WTC11 (cell line): ENCODE measurements at regions not wholly inside any gene's neighbourhood (a gene's known extent, or its start where the extent isn't known, plus 50 kb on each side); places are given as distances from the start of the nearest gene placed in this dataset.

ENCODE experiments used
- ATAC-seq: fragments of 200-7000 bp; cut with Tn5 transposase; 2 replicates; pipeline ENCODE4 v1.10.0; 2021; ENCODE audit warnings: mild to moderate bottlenecking, moderate library complexity
- CTCF ChIA-PET: fragments of 300-600 bp; sonication (Branson Sonifier 250); formaldehyde crosslinking; loops from one replicate; lab custom pipeline; 2021; ENCODE audit warnings: antibody characterized with exemption; lab: Charles Lee
- POLR2A ChIA-PET: fragments of 350-600 bp; sonication (Branson Sonifier 250); formaldehyde crosslinking; loops from one replicate; lab custom pipeline; 2021; ENCODE audit warnings: antibody characterized with exemption; lab: Charles Lee
- DNase-seq: peaks from one replicate; pipeline ENCODE4 v3.0.0; 2021; ENCODE audit warnings: low spot score
- H3K27ac Mint-ChIP-seq: 2 replicates; pipeline ENCODE4 v1.8.0; 2021; ENCODE audit warnings: mixed read lengths
- H3K27me3 Mint-ChIP-seq: 2 replicates; pipeline ENCODE4 v1.8.0; 2021; ENCODE audit warnings: low read depth, mild to moderate bottlenecking, moderate library complexity, mixed read lengths
- H3K36me3 Mint-ChIP-seq: 2 replicates; pipeline ENCODE4 v1.8.0; 2021; ENCODE audit warnings: mixed read lengths
- H3K4me1 Mint-ChIP-seq: 2 replicates; pipeline ENCODE4 v1.8.0; 2022; ENCODE audit warnings: mixed read lengths
- H3K4me3 Mint-ChIP-seq: 2 replicates; pipeline ENCODE4 v1.8.0; 2021; ENCODE audit warnings: mild to moderate bottlenecking, moderate library complexity, mixed read lengths
- H3K9me3 Mint-ChIP-seq: 2 replicates; pipeline ENCODE4 v1.8.0; 2021; ENCODE audit warnings: mixed read lengths
- NR2C2 ChIP-seq: sonication (generic); formaldehyde crosslinking; IDR thresholded peaks from 2 replicates; pipeline ENCODE4 v1.8.0; 2022; ENCODE audit warnings: mild to moderate bottlenecking, missing genetic modification reagents
- OVOL2 ChIP-seq: fragments of 250-450 bp; sonication (Bioruptor Pico); IDR thresholded peaks from 2 replicates; pipeline ENCODE4 v1.9.0; 2021; ENCODE audit warnings: mild to moderate bottlenecking, borderline replicate concordance
- RORB ChIP-seq: fragments of 250-450 bp; sonication (Bioruptor Pico); IDR thresholded peaks from 2 replicates; pipeline ENCODE4 v1.9.0; 2021; ENCODE audit warnings: mild to moderate bottlenecking
- SMAD4 ChIP-seq: sonication (generic); formaldehyde crosslinking; IDR thresholded peaks from 2 replicates; pipeline ENCODE4 v1.8.0; 2022; ENCODE audit warnings: mild to moderate bottlenecking, missing genetic modification reagents
- SOX15 ChIP-seq: fragments of 250-450 bp; sonication (Bioruptor Pico); IDR thresholded peaks from 2 replicates; pipeline ENCODE4 v1.9.0; 2021; ENCODE audit warnings: mild to moderate bottlenecking
- TEAD1 ChIP-seq: sonication (generic); formaldehyde crosslinking; IDR thresholded peaks from 2 replicates; pipeline ENCODE4 v1.8.0; 2022; ENCODE audit warnings: mild to moderate bottlenecking, missing genetic modification reagents
- ZNF219 ChIP-seq: sonication (generic); formaldehyde crosslinking; IDR thresholded peaks from 2 replicates; pipeline ENCODE4 v1.8.0; 2023; ENCODE audit warnings: missing genetic modification reagents, mild to moderate bottlenecking, borderline replicate concordance
- ZNF263 ChIP-seq: sonication (generic); formaldehyde crosslinking; IDR thresholded peaks from 2 replicates; pipeline ENCODE4 v1.8.1; 2022; ENCODE audit warnings: low read depth, mild to moderate bottlenecking, moderate library complexity, missing genetic modification reagents
- ZNF317 ChIP-seq: sonication (generic); formaldehyde crosslinking; IDR thresholded peaks from 2 replicates; pipeline ENCODE4 v1.8.1; 2023; ENCODE audit warnings: low read depth, mild to moderate bottlenecking, moderate library complexity, missing genetic modification reagents, borderline replicate concordance
- ZNF423 ChIP-seq: fragments of 250-450 bp; sonication (Bioruptor Pico); IDR thresholded peaks from 2 replicates; pipeline ENCODE4 v2.1.2; 2022; ENCODE audit warnings: mild to moderate bottlenecking, moderate library complexity
- ZNF671 ChIP-seq: fragments of 250-450 bp; sonication (Bioruptor Pico); IDR thresholded peaks from 2 replicates; pipeline ENCODE4 v1.8.0; 2021; ENCODE audit warnings: mild to moderate bottlenecking
- TF ChIP-seq, protein P1 (sequence below): sonication (generic); formaldehyde crosslinking; IDR thresholded peaks from 2 replicates; pipeline ENCODE4 v1.8.1; 2023; ENCODE audit warnings: mild to moderate bottlenecking, missing genetic modification reagents, borderline replicate concordance
- TF ChIP-seq, protein P2 (sequence below): fragments of 250-450 bp; sonication (Bioruptor Pico); IDR thresholded peaks from 2 replicates; pipeline ENCODE4 v2.1.2; 2022; ENCODE audit warnings: mild to moderate bottlenecking, moderate library complexity
- TF ChIP-seq, protein P3 (sequence below): fragments of 250-450 bp; sonication (Bioruptor Pico); IDR thresholded peaks from 2 replicates; pipeline ENCODE4 v1.8.0; 2021; ENCODE audit warnings: mild to moderate bottlenecking
- TF ChIP-seq, protein P4 (sequence below): sonication (generic); formaldehyde crosslinking; IDR thresholded peaks from 2 replicates; pipeline ENCODE4 v1.8.1; 2023; ENCODE audit warnings: mild to moderate bottlenecking, moderate library complexity, missing genetic modification reagents

DNA sequence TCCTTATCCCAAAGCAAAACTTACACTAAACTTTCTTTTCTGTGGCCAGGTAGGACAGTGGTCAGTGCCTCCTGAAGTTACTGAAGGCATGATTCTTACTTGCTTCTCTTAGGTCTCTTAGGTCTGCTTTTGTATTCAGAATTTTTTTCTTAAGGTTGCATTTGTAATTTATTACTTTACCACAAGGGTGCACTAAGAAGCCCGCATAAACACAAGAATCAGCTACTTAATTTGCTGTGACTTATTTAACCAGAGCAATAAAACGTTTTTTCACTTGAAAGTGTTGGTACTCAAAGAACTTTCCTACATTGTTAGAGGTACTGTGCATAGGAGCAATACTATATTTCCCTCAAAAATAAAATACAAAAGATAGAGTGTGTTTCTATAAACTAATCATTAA is 75.4 kb upstream of the LAMA2 start:
- Mint-ChIP-seq H3K4me3 (no peak overlapping the region), H3K27ac (no peak overlapping the region), H3K9me3 (peaks cover 11% of the 10 kb centered on the region; the same call in 1 of the 2 replicates), H3K36me3 (no peaks in the 10 kb centered on the region), H3K27me3 (no peaks in the 10 kb centered on the region), H3K4me1 (peaks cover 14% of the 10 kb centered on the region)
- CTCF ChIA-PET: interaction anchor here (0.6 to 1.7 kb wide), 8 partner anchors 9 to 563 kb away, joined by 3 to 6 read pairs (median 4); no protein-coding TSS in a partner anchor
- POLR2A ChIA-PET: no interaction called here
- DNase-seq (no peak), ATAC-seq (peak; percentile 51)
- TF ChIP-seq ZNF671: no peak
- TF ChIP-seq, protein P1, sequence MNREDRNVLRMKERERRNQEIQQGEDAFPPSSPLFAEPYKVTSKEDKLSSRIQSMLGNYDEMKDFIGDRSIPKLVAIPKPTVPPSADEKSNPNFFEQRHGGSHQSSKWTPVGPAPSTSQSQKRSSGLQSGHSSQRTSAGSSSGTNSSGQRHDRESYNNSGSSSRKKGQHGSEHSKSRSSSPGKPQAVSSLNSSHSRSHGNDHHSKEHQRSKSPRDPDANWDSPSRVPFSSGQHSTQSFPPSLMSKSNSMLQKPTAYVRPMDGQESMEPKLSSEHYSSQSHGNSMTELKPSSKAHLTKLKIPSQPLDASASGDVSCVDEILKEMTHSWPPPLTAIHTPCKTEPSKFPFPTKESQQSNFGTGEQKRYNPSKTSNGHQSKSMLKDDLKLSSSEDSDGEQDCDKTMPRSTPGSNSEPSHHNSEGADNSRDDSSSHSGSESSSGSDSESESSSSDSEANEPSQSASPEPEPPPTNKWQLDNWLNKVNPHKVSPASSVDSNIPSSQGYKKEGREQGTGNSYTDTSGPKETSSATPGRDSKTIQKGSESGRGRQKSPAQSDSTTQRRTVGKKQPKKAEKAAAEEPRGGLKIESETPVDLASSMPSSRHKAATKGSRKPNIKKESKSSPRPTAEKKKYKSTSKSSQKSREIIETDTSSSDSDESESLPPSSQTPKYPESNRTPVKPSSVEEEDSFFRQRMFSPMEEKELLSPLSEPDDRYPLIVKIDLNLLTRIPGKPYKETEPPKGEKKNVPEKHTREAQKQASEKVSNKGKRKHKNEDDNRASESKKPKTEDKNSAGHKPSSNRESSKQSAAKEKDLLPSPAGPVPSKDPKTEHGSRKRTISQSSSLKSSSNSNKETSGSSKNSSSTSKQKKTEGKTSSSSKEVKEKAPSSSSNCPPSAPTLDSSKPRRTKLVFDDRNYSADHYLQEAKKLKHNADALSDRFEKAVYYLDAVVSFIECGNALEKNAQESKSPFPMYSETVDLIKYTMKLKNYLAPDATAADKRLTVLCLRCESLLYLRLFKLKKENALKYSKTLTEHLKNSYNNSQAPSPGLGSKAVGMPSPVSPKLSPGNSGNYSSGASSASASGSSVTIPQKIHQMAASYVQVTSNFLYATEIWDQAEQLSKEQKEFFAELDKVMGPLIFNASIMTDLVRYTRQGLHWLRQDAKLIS (CRISPR knock-in tag): no peak
- TF ChIP-seq NR2C2: no peak

DNA sequence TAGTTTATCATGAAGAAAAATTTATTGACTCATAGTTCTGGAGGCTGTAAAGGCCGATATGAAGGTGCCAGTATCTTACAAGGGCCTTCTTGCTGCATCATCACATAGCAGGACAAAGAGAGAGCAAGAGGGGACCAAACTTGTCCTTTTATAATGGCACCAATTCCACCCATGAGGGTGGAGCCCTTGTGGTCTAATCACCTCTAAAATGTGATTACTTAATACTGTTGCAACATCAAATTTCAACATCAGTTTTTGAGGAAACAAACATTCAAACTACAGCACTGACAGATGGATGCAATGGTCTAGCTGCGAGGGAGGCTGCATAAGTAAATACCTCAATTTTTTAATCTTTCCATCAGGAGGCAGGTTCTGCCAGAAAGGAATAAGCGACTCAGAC is 76.7 kb upstream of the LAMA2 start:
- Mint-ChIP-seq H3K4me3 (no peak overlapping the region), H3K4me1 (peaks cover 16% of the 10 kb centered on the region), H3K27me3 (no peaks in the 10 kb centered on the region), H3K36me3 (peaks cover 6% of the 10 kb centered on the region), H3K27ac (no peak overlapping the region), H3K9me3 (peaks cover 20% of the 10 kb centered on the region)
- CTCF ChIA-PET: interaction anchor here (0.5 kb wide), 1 partner anchor 410 kb away, joined by 3 read pairs; no protein-coding TSS in a partner anchor
- ATAC-seq: no peak
- POLR2A ChIA-PET: no interaction called here
- TF ChIP-seq, protein P2, sequence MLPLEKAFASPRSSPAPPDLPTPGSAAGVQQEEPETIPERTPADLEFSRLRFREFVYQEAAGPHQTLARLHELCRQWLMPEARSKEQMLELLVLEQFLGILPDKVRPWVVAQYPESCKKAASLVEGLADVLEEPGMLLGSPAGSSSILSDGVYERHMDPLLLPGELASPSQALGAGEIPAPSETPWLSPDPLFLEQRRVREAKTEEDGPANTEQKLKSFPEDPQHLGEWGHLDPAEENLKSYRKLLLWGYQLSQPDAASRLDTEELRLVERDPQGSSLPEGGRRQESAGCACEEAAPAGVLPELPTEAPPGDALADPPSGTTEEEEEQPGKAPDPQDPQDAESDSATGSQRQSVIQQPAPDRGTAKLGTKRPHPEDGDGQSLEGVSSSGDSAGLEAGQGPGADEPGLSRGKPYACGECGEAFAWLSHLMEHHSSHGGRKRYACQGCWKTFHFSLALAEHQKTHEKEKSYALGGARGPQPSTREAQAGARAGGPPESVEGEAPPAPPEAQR: no peak
- TF ChIP-seq ZNF219 (no peak), TEAD1 (no peak), OVOL2 (CRISPR knock-in tag) (no peak), ZNF423 (CRISPR knock-in tag) (no peak), ZNF263 (no peak), SOX15 (CRISPR knock-in tag) (no peak), SMAD4 (no peak)
- TF ChIP-seq, protein P3, sequence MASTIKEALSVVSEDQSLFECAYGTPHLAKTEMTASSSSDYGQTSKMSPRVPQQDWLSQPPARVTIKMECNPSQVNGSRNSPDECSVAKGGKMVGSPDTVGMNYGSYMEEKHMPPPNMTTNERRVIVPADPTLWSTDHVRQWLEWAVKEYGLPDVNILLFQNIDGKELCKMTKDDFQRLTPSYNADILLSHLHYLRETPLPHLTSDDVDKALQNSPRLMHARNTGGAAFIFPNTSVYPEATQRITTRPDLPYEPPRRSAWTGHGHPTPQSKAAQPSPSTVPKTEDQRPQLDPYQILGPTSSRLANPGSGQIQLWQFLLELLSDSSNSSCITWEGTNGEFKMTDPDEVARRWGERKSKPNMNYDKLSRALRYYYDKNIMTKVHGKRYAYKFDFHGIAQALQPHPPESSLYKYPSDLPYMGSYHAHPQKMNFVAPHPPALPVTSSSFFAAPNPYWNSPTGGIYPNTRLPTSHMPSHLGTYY: no peak
- TF ChIP-seq, protein P4, sequence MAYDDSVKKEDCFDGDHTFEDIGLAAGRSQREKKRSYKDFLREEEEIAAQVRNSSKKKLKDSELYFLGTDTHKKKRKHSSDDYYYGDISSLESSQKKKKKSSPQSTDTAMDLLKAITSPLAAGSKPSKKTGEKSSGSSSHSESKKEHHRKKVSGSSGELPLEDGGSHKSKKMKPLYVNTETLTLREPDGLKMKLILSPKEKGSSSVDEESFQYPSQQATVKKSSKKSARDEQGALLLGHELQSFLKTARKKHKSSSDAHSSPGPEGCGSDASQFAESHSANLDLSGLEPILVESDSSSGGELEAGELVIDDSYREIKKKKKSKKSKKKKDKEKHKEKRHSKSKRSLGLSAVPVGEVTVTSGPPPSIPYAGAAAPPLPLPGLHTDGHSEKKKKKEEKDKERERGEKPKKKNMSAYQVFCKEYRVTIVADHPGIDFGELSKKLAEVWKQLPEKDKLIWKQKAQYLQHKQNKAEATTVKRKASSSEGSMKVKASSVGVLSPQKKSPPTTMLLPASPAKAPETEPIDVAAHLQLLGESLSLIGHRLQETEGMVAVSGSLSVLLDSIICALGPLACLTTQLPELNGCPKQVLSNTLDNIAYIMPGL (CRISPR knock-in tag): no peak
- no peak for DNase-seq

DNA sequence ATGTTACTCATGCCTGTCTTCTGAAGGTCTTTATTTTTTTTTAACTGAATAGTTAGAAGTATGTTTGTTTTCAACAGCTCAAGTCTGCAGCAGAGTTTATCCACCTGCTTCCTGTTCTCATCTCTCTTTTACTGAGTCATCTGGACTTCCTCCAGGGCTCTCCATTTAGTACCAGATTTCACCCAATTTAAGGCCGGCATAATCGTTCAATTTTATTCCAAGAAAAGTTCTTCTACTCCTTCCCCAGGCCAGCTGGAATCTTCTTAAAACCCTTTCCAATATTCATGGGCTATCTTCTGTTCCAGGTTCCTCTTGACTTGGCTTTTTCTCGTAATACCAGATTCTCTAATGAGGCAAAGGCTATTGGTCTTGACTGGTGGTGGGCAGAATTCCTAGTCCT is 79.0 kb upstream of the LAMA2 start:
- H3K36me3 Mint-ChIP-seq: peaks cover 6% of the 10 kb centered on the region
- peaks cover 16% of the 10 kb centered on the region for H3K4me1 Mint-ChIP-seq
- DNase-seq (no peak), ATAC-seq (no peak)
- H3K27me3 Mint-ChIP-seq: no peaks in the 10 kb centered on the region
- ChIA-PET POLR2A (no interaction called here), CTCF (no interaction called here)
- H3K4me3 Mint-ChIP-seq: no peak overlapping the region
- TF ChIP-seq ZNF317 (CRISPR knock-in tag) (0 out of 2 replicates have a peak, but pooled peaks have one; percentile 37), RORB (no peak)
- TF ChIP-seq, all 79 proteins: peak for 1
- H3K9me3 Mint-ChIP-seq: peaks cover 26% of the 10 kb centered on the region
- no peak overlapping the region for H3K27ac Mint-ChIP-seq
